A549 (cell line): ENCODE measurements at regions not wholly inside any gene's neighbourhood (a gene's known extent, or its start where the extent isn't known, plus 50 kb on each side); places are given as distances from the start of the nearest gene placed in this dataset.
"Not testable (repeated sequence)": the region's sequence is repeated elsewhere in the genome, so short reads cannot be mapped to it uniquely, and the experiment has no call there.

ENCODE experiments used
- ATAC-seq, 2 experiments: fragments of 200-7000 bp in 1 of 2; fragments of >200 bp in 1 of 2; cut with Nextera tagmentation in 1 of 2; cut with Tn5 transposase in 1 of 2; 3 replicates each; pipeline versions ENCODE4 v1.8.0 to v1.9.1; 2018 to 2020; ENCODE audit warnings: mild to moderate bottlenecking in 1 of 2, moderate library complexity in 1 of 2
- CTCF ChIA-PET: fragments of 300-600 bp; sonication (Branson Sonifier 250); formaldehyde crosslinking; extraction: SDS; loops from one replicate; lab custom pipeline; 2021; ENCODE audit warnings: antibody characterized with exemption, inconsistent platforms; lab: Yijun Ruan, JAX
- POLR2A ChIA-PET: fragments of 350-600 bp; formaldehyde crosslinking; extraction: SDS; loops from one replicate; lab custom pipeline; 2021; ENCODE audit warnings: antibody characterized with exemption, inconsistent platforms; lab: Yijun Ruan, JAX
- DNase-seq, 2 experiments: peaks; one replicate each; pipeline versions ENCODE4 v3.0.0 to v3.0.0-alpha.2; 2011 to 2016; ENCODE audit warnings: low read depth in 1 of 2, low spot score in 1 of 2
- FAIRE-seq: peaks from 2 replicates; lab custom pipeline; 2011; peaks lifted over from hg19 to GRCh38; lab: Jason Lieb, UNC
- H3K27ac ChIP-seq, 2 experiments: fragments of >200 bp; sonication (Bioruptor Twin); formaldehyde crosslinking; 3 replicates each; pipeline ENCODE4 v1.5.1; 2016 to 2017
- H3K4me1 ChIP-seq: fragments of >200 bp; sonication (Bioruptor Twin); formaldehyde crosslinking; 3 replicates; pipeline ENCODE4 v1.6.1; 2016
- H3K4me2 ChIP-seq: fragments of >200 bp; sonication (Bioruptor Twin); formaldehyde crosslinking; 3 replicates; pipeline ENCODE4 v1.6.1; 2016
- H3K4me3 ChIP-seq: fragments of >200 bp; sonication (Bioruptor Twin); formaldehyde crosslinking; 3 replicates; pipeline ENCODE4 v1.5.1; 2016
- H3K9me3 ChIP-seq: fragments of >200 bp; sonication (Bioruptor Twin); formaldehyde crosslinking; 3 replicates; pipeline ENCODE4 v1.6.1; 2016
- CBX8 ChIP-seq: fragments of 200-600 bp; sonication (generic); IDR thresholded peaks from 2 replicates; pipeline ENCODE4 v1.6.1; 2016
- CEBPB ChIP-seq, 2 experiments: fragments of >200 bp in 1 of 2; sonication (Bioruptor Twin) in 1 of 2; formaldehyde crosslinking in 1 of 2; IDR thresholded peaks; 2 replicates each; pipeline ENCODE4 v1.6.1; 2012 to 2016
- CHD2 ChIP-seq: fragments of 150-350 bp; IDR thresholded peaks from 2 replicates; pipeline ENCODE4 v1.6.1; 2014; ENCODE audit warnings: low read length; ENCODE audit not compliant: partially characterized antibody
- CHD4 ChIP-seq: fragments of 200-600 bp; sonication (generic); IDR thresholded peaks from 2 replicates; pipeline ENCODE4 v1.6.1; 2016; ENCODE audit warnings: antibody characterized with exemption, mild to moderate bottlenecking, borderline replicate concordance
- EHF ChIP-seq: fragments of 250-450 bp; sonication (Bioruptor Pico); IDR thresholded peaks from 2 replicates; pipeline ENCODE4 v1.5.0; 2020; ENCODE audit warnings: mild to moderate bottlenecking
- FOSB ChIP-seq: fragments of 250-450 bp; sonication (Bioruptor Pico); IDR thresholded peaks from 2 replicates; pipeline ENCODE4 v1.5.0; 2020; ENCODE audit warnings: mild to moderate bottlenecking, moderate library complexity
- FOXS1 ChIP-seq: fragments of 250-450 bp; sonication (Bioruptor Pico); IDR thresholded peaks from 2 replicates; pipeline ENCODE4 v1.5.0; 2020; ENCODE audit warnings: mild to moderate bottlenecking, moderate library complexity
- GATA3 ChIP-seq: IDR thresholded peaks from 2 replicates; pipeline ENCODE4 v1.6.1; 2012; ENCODE audit warnings: borderline replicate concordance
- JUNB ChIP-seq: fragments of >200 bp; sonication (Bioruptor Twin); formaldehyde crosslinking; IDR thresholded peaks from 2 replicates; pipeline ENCODE4 v1.6.1; 2016
- MAFK ChIP-seq: fragments of 450-650 bp; IDR thresholded peaks from 2 replicates; pipeline ENCODE4 v1.6.1; 2014; ENCODE audit not compliant: partially characterized antibody
- MAZ ChIP-seq: fragments of 150-350 bp; IDR thresholded peaks from 2 replicates; pipeline ENCODE4 v1.6.1; 2014; ENCODE audit warnings: antibody characterized with exemption, low read depth, low read length, borderline replicate concordance
- MYC ChIP-seq: IDR thresholded peaks from 2 replicates; pipeline ENCODE4 v1.6.1; 2012; ENCODE audit warnings: mild to moderate bottlenecking, inconsistent platforms, low read length, improper control_type of control experiment, borderline replicate concordance
- NPAS2 ChIP-seq: fragments of 250-450 bp; sonication (Bioruptor Pico); IDR thresholded peaks from 2 replicates; pipeline ENCODE4 v1.8.0; 2022; ENCODE audit warnings: mild to moderate bottlenecking, moderate library complexity, borderline replicate concordance
- POLR2AphosphoS2 ChIP-seq: conservative IDR thresholded peaks from 2 replicates; pipeline ENCODE4 v1.6.1; 2012; ENCODE audit warnings: low read length, improper control_type of control experiment, inconsistent platforms
- RAD21 ChIP-seq, 2 experiments: fragments of >200 bp in 1 of 2; sonication (Bioruptor Twin) in 1 of 2; formaldehyde crosslinking in 1 of 2; IDR thresholded peaks in 1 of 2; conservative IDR thresholded peaks in 1 of 2; 2 replicates in 1 of 2; 3 replicates in 1 of 2; pipeline ENCODE4 v1.6.1; 2012 to 2018; ENCODE audit warnings: inconsistent platforms in 1 of 2
- RNF2 ChIP-seq: fragments of 200-600 bp; sonication (generic); IDR thresholded peaks from 2 replicates; pipeline ENCODE4 v1.6.1; 2016; ENCODE audit warnings: low read depth, mild to moderate bottlenecking, antibody characterized with exemption, moderate library complexity, borderline replicate concordance
- SREBF2 ChIP-seq: fragments of 450-650 bp; IDR thresholded peaks from 2 replicates; pipeline ENCODE4 v1.6.1; 2014; ENCODE audit warnings: mild to moderate bottlenecking, moderate library complexity
- ZFP36 ChIP-seq: fragments of 450-650 bp; IDR thresholded peaks from 2 replicates; pipeline ENCODE4 v1.6.1; 2014; ENCODE audit warnings: borderline replicate concordance; ENCODE audit not compliant: partially characterized antibody
- WGBS: methylation state at CpG from one replicate; pipeline ENCODE4 v1.1.6; 2017; ENCODE audit errors: missing lambda C conversion rate; 5-methylcytosine and 5-hydroxymethylcytosine counted together
- TF ChIP-seq, protein P1 (sequence below): fragments of >200 bp; sonication (Bioruptor Twin); formaldehyde crosslinking; IDR thresholded peaks from 3 replicates; pipeline ENCODE4 v1.6.1; 2016
- TF ChIP-seq, protein P2 (sequence below): fragments of 150-350 bp; IDR thresholded peaks from 2 replicates; pipeline ENCODE4 v1.6.1; 2014; ENCODE audit warnings: low read depth, mild to moderate bottlenecking, low read length
- TF ChIP-seq, protein P3 (sequence below): fragments of 250-450 bp; sonication (Bioruptor Pico); IDR thresholded peaks from 2 replicates; pipeline ENCODE4 v1.5.0; 2021; ENCODE audit warnings: mild to moderate bottlenecking, moderate library complexity, borderline replicate concordance
- TF ChIP-seq, protein P4 (sequence below): fragments of 450-650 bp; IDR thresholded peaks from 2 replicates; pipeline ENCODE4 v1.6.1; 2014; ENCODE audit warnings: antibody characterized with exemption
- TF ChIP-seq, protein P5 (sequence below): IDR thresholded peaks from 2 replicates; pipeline ENCODE4 v1.6.1; 2012; ENCODE audit warnings: low read depth, borderline replicate concordance

DNA sequence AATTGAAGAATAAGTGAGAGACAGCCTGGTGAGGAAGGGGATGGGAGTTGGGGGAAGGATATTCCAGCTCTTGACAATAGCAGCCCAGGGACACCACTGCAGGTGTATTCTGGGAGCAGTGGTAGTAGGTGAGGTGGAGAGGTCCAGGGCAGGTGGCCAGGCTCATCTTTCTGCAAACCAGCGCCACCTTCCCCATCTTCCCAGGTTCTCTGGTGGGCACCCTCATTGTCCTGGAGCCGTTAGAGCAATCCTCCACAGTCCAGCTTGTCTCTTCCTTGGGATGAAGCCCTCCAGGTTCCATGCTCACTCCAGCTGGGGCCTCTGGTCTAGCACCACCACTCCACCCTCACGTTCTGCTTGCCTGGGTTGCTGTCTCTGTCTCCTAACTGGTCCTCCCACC is 97.0 kb downstream of the IER5 start (continued):
- TF ChIP-seq EHF (CRISPR knock-in tag): no peak
- TF ChIP-seq GATA3: no peak
- TF ChIP-seq NPAS2: no peak
- no peak for TF ChIP-seq RAD21 (conservative IDR thresholded peaks at IDR 0.05 in 1 of 2, IDR thresholded peaks at IDR 0.05 in 1 of 2)
- no peak for TF ChIP-seq CHD2
- no peak for TF ChIP-seq ZFP36

DNA sequence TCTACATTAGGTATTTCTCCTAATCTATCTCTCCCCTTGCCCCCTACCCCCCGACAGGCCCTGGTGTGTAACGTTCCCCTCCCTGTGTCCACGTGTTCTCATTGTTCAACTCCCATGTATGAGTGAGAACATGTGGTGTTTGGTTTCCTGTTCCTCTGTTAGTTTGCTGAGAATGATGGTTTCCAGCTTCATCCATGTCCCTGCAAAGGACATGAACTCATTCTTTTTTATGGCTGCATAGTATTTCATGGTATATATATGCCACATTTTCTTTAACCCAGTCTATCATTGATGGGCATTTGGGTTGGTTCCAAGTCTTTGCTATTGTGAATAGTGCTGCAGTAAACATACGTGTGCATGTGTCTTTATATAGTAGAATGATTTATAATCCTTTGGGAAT is 97.6 kb downstream of the IER5 start:
- CTCF ChIA-PET: interaction anchor here (1.7 to 12.0 kb wide), 3 partner anchors 237 to 304 kb away, joined by 4 to 188 read pairs (median 29); no protein-coding TSS in a partner anchor
- POLR2A ChIA-PET, FAIRE-seq, H3K9me3 ChIP-seq, H3K4me2 ChIP-seq, DNase-seq, H3K4me3 ChIP-seq, ATAC-seq, H3K27ac ChIP-seq, H3K4me1 ChIP-seq: not testable (repeated sequence)
- 4% methylated on average over 4 of the region's 4 CpGs for WGBS

DNA sequence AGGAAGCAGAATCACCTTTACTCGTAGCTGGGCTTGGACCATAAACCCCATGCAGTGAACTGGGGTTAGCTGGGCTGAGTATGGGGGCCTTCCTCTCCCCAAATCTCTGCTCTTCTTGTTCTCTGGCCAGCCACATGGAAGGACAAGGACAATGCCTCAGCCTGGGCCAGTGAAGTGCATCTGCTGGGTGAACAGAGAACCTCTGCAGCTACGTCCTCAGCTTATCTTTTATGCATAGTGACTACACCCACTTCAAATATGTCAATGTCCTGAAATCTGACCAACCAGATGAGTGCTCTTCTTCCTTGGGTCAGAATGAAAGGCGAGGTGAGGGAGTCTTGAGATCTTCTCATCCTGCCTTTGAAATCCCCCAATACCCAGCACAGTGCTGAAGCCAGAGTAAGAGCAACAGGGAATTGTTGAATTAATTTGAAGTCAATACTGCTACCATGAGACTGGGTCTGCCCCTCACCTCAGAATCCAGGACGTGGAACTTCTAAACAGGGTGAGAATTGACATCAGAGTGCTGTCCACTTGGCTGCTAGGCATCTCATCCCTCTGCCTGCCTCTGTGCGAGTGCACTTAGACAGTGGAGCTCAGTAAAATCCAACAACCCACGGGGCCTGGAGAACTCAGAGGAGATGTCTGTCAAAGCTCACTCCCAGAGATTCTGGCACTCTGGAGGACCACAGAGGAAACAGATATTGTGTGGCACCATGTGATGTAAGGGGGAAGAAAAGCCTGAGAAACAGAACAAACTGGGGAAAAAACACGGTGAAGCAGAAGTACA is 99.0 kb downstream of the IER5 start:
- ChIA-PET POLR2A (no interaction called here), CTCF (interaction anchor here (0.6 to 12.0 kb wide), 10 partner anchors 45 to 324 kb away, joined by 3 to 188 read pairs (median 6); no protein-coding TSS in a partner anchor)

More for the DNA sequence above, 99.0 kb downstream of the IER5 start:
- Histone ChIP-seq H3K4me2 (no peak overlapping the region), H3K4me1 (no peaks in the 10 kb centered on the region), H3K9me3 (no peaks in the 10 kb centered on the region), H3K27ac (no peak overlapping the region), H3K4me3 (no peak overlapping the region)
- WGBS: 22% methylated on average over 7 of the region's 7 CpGs
- FAIRE-seq (no peak), DNase-seq (no peak), ATAC-seq (no peak)
- TF ChIP-seq, protein P1, sequence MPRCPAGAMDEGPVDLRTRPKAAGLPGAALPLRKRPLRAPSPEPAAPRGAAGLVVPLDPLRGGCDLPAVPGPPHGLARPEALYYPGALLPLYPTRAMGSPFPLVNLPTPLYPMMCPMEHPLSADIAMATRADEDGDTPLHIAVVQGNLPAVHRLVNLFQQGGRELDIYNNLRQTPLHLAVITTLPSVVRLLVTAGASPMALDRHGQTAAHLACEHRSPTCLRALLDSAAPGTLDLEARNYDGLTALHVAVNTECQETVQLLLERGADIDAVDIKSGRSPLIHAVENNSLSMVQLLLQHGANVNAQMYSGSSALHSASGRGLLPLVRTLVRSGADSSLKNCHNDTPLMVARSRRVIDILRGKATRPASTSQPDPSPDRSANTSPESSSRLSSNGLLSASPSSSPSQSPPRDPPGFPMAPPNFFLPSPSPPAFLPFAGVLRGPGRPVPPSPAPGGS: no peak
- TF ChIP-seq MYC (no peak), FOSB (no peak), SREBF2 (no peak), RNF2 (no peak), CHD4 (no peak), CHD2 (no peak), ZFP36 (no peak), POLR2AphosphoS2 (no peak), NPAS2 (no peak), MAFK (no peak), FOXS1 (CRISPR knock-in tag) (no peak), CEBPB (IDR thresholded peaks at IDR 0.05) (no peak), CBX8 (no peak), JUNB (no peak), MAZ (no peak)
- TF ChIP-seq, protein P2, sequence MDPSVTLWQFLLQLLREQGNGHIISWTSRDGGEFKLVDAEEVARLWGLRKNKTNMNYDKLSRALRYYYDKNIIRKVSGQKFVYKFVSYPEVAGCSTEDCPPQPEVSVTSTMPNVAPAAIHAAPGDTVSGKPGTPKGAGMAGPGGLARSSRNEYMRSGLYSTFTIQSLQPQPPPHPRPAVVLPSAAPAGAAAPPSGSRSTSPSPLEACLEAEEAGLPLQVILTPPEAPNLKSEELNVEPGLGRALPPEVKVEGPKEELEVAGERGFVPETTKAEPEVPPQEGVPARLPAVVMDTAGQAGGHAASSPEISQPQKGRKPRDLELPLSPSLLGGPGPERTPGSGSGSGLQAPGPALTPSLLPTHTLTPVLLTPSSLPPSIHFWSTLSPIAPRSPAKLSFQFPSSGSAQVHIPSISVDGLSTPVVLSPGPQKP: no peak
- TF ChIP-seq, protein P3, sequence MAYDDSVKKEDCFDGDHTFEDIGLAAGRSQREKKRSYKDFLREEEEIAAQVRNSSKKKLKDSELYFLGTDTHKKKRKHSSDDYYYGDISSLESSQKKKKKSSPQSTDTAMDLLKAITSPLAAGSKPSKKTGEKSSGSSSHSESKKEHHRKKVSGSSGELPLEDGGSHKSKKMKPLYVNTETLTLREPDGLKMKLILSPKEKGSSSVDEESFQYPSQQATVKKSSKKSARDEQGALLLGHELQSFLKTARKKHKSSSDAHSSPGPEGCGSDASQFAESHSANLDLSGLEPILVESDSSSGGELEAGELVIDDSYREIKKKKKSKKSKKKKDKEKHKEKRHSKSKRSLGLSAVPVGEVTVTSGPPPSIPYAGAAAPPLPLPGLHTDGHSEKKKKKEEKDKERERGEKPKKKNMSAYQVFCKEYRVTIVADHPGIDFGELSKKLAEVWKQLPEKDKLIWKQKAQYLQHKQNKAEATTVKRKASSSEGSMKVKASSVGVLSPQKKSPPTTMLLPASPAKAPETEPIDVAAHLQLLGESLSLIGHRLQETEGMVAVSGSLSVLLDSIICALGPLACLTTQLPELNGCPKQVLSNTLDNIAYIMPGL: no peak
- TF ChIP-seq, protein P4, sequence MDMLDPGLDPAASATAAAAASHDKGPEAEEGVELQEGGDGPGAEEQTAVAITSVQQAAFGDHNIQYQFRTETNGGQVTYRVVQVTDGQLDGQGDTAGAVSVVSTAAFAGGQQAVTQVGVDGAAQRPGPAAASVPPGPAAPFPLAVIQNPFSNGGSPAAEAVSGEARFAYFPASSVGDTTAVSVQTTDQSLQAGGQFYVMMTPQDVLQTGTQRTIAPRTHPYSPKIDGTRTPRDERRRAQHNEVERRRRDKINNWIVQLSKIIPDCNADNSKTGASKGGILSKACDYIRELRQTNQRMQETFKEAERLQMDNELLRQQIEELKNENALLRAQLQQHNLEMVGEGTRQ: no peak
- TF ChIP-seq, protein P5, sequence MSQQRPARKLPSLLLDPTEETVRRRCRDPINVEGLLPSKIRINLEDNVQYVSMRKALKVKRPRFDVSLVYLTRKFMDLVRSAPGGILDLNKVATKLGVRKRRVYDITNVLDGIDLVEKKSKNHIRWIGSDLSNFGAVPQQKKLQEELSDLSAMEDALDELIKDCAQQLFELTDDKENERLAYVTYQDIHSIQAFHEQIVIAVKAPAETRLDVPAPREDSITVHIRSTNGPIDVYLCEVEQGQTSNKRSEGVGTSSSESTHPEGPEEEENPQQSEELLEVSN: no peak
